GM10248 (cell line): ENCODE measurements at regions not wholly inside any gene's neighbourhood (a gene's known extent, or its start where the extent isn't known, plus 50 kb on each side); places are given as distances from the start of the nearest gene placed in this dataset.

Source experiments
- CTCF ChIA-PET: fragments of 300-600 bp; sonication (Branson Sonifier 250); formaldehyde crosslinking; extraction: SDS; loops from one replicate; lab custom pipeline; 2021; ENCODE audit warnings: antibody characterized with exemption; lab: Yijun Ruan, JAX
- POLR2A ChIA-PET: fragments of 350-650 bp; sonication (Branson Sonifier 250); formaldehyde crosslinking; extraction: SDS; loops from one replicate; lab custom pipeline; 2020; ENCODE audit warnings: antibody characterized with exemption; lab: Yijun Ruan, JAX
- DNase-seq: peaks from one replicate; pipeline ENCODE4 v3.0.0; 2012; ENCODE audit errors: extremely low spot score
- CTCF ChIP-seq: IDR thresholded peaks from 2 replicates; pipeline ENCODE4 v1.5.1; 2012; ENCODE audit warnings: mild to moderate bottlenecking, low read depth; ENCODE audit errors: extremely low read depth, missing control alignments, control extremely low read depth

- DNase-seq: no peak
- ChIA-PET CTCF (no interaction called here), POLR2A (no interaction called here)
- no peak for TF ChIP-seq CTCF
Observed at GRCh38 chr15:100809587-100809986, 70.0 kb upstream of the ALDH1A3 start.

GRCh38 chr15:100810229-100810628, 69.4 kb upstream of the ALDH1A3 start:
- TF ChIP-seq CTCF: no peak
- ChIA-PET POLR2A (no interaction called here), CTCF (interaction anchor here (1.0 kb wide), 1 partner anchor 63 kb away, joined by 3 read pairs; no protein-coding TSS in a partner anchor)
- no peak for DNase-seq

- CTCF ChIA-PET: interaction anchor here (1.0 kb wide), 1 partner anchor 62 kb away, joined by 3 read pairs; no protein-coding TSS in a partner anchor
- POLR2A ChIA-PET: no interaction called here
- DNase-seq: no peak
- no peak for TF ChIP-seq CTCF
Observed at GRCh38 chr15:100810831-100811230, 68.8 kb upstream of the ALDH1A3 start.

GRCh38 chr15:100812802-100813201, 66.8 kb upstream of the ALDH1A3 start:
- POLR2A ChIA-PET: no interaction called here
- DNase-seq: no peak

GRCh38 chr15:100818927-100819326, 60.7 kb upstream of the ALDH1A3 start:
- no peak for TF ChIP-seq CTCF
- POLR2A ChIA-PET: no interaction called here
- no peak for DNase-seq
- CTCF ChIA-PET: interaction anchor here (0.9 kb wide), 1 partner anchor 17 kb away, joined by 3 read pairs; no protein-coding TSS in a partner anchor

More at GRCh38 chr15:100812802-100813201, 66.8 kb upstream of the ALDH1A3 start:
- CTCF ChIA-PET: no interaction called here
- no peak for TF ChIP-seq CTCF

- POLR2A ChIA-PET: no interaction called here
- no peak for TF ChIP-seq CTCF
- no peak for DNase-seq
- CTCF ChIA-PET: no interaction called here
Observed at GRCh38 chr15:100820528-100820927, 59.1 kb upstream of the ALDH1A3 start.

GRCh38 chr15:100821327-100821726, 58.3 kb upstream of the ALDH1A3 start:
- CTCF ChIA-PET: no interaction called here
- DNase-seq: no peak
- no peak for TF ChIP-seq CTCF
- POLR2A ChIA-PET: no interaction called here
